Gastrocnemius medialis (tissue), 4 donors: ENCODE measurements at regions not wholly inside any gene's neighbourhood (a gene's known extent, or its start where the extent isn't known, plus 50 kb on each side); places are given as distances from the start of the nearest gene placed in this dataset.

Source experiments
- ATAC-seq, 2 donors: fragments of 150-250 bp; one replicate each; pipeline ENCODE4 v1.9.1; 2016
- DNase-seq, 2 donors: peaks; one replicate each; pipeline ENCODE4 v3.0.0-alpha.2; 2019
- H3K27ac ChIP-seq, 4 donors: fragments of 200-600 bp; sonication (generic); 1 replicate in 1 of 4; 2 replicates in 3 of 4; pipeline ENCODE4 v1.5.1; 2016 to 2018; ENCODE audit warnings: mild to moderate bottlenecking in 2 of 4, moderate library complexity in 1 of 4
- H3K27me3 ChIP-seq, 3 donors: fragments of 200-600 bp; sonication (generic) in 2 of 3; 1 replicate in 1 of 3; 2 replicates in 2 of 3; pipeline versions ENCODE4 v1.5.1 to v1.6.0; 2016 to 2019; ENCODE audit warnings: mild to moderate bottlenecking in 1 of 3, moderate library complexity in 1 of 3
- H3K36me3 ChIP-seq, 2 donors: fragments of 200-600 bp; sonication (generic) in 1 of 2; one replicate each; pipeline ENCODE4 v1.5.1; 2017 to 2018
- H3K4me1 ChIP-seq, 2 donors: fragments of 200-600 bp; sonication (generic) in 1 of 2; one replicate each; pipeline ENCODE4 v1.5.1; 2016 to 2017; ENCODE audit warnings: mild to moderate bottlenecking in 2 of 2
- H3K4me3 ChIP-seq, 4 donors: fragments of 200-600 bp; sonication (generic) in 3 of 4; 1 replicate in 1 of 4; 2 replicates in 3 of 4; pipeline ENCODE4 v1.5.1; 2016 to 2019; ENCODE audit warnings: mild to moderate bottlenecking in 2 of 4
- H3K9me3 ChIP-seq, 3 donors: fragments of 200-600 bp; sonication (generic) in 2 of 3; 1 replicate in 1 of 3; 2 replicates in 2 of 3; pipeline ENCODE4 v1.5.1; 2016 to 2019
- CTCF ChIP-seq, 5 experiments: fragments of 450-650 bp in 3 of 5; fragments of 200-600 bp in 2 of 5; sonication (generic) in 2 of 5; IDR thresholded peaks in 4 of 5; conservative IDR thresholded peaks in 1 of 5; 1 replicate in 4 of 5; 2 replicates in 1 of 5; pipeline ENCODE4 v1.5.1; 2016 to 2019; ENCODE audit warnings: antibody characterized with exemption in 5 of 5, mild to moderate bottlenecking in 3 of 5, moderate library complexity in 3 of 5
- POLR2A ChIP-seq, 2 donors: fragments of 450-650 bp; IDR thresholded peaks; one replicate each; pipeline ENCODE4 v1.6.1; 2017; ENCODE audit warnings: antibody characterized with exemption in 2 of 2, mild to moderate bottlenecking in 2 of 2, moderate library complexity in 2 of 2
- in situ Hi-C, 4 donors: fragments of 200-750 bp; cut with MboI; loops; one replicate each; pipeline versions ENCODE4 v1.15.0 to v1.8.0; 2017; ENCODE audit warnings: low sequenced_read_pairs in 4 of 4
- intact Hi-C: fragments of 100-400 bp; cut with DNase I; formaldehyde crosslinking; loops from one replicate; pipeline ENCODE4 v1.15.1; 2023; ENCODE audit warnings: low total_unique reads

GRCh38 chr2:185531721-185532120 is 206.9 kb upstream of the FSIP2 start:
- ATAC-seq, result no peak
- Histone ChIP-seq H3K4me1 (no peaks in the 10 kb centered on the region), H3K36me3 (no peaks in the 10 kb centered on the region), H3K27me3 (no peaks in the 10 kb centered on the region), H3K9me3 (no peaks in the 10 kb centered on the region), H3K4me3 (no peak overlapping the region), H3K27ac (no peak overlapping the region)
- TF ChIP-seq CTCF (IDR thresholded peaks at IDR 0.05 in 4 of 5, conservative IDR thresholded peaks at IDR 0.05 in 1 of 5) (no peak), POLR2A (IDR thresholded peaks at IDR 0.05) (no peak)
- in situ Hi-C loops (no loop called here), intact Hi-C loops (no loop called here)
- DNase-seq, result no peak

DNA sequence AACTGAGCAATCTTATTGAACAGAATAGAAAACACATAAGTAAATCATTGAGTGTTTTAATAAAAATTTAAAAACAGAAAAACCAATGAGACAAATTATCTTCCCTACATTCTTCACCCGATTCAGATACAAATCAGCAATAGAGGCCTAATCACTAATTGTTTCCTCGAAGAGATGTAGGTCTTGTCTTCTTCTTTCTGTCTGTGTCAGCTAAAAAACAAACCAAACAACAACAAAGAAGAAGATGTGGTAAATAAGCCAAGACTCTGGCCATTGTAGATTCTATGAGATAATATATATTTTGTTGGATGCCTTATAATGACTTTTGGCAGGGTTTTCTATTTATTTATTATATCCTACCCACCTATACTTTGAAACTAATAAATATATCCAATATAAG is 200.9 kb upstream of the FSIP2 start:
- no peaks in the 10 kb centered on the region for H3K27me3 ChIP-seq
- TF ChIP-seq POLR2A (IDR thresholded peaks at IDR 0.05), result no peak
- no peak for TF ChIP-seq CTCF (IDR thresholded peaks at IDR 0.05 in 4 of 5, conservative IDR thresholded peaks at IDR 0.05 in 1 of 5)
- no peaks in the 10 kb centered on the region for H3K4me1 ChIP-seq
- DNase-seq, result no peak
- intact Hi-C loops, result no loop called here
- no peak for ATAC-seq
- in situ Hi-C loops, result no loop called here
- no peaks in the 10 kb centered on the region for H3K9me3 ChIP-seq
- H3K4me3 ChIP-seq, result no peak overlapping the region
- H3K36me3 ChIP-seq, result no peaks in the 10 kb centered on the region
- H3K27ac ChIP-seq, result no peak overlapping the region

DNA sequence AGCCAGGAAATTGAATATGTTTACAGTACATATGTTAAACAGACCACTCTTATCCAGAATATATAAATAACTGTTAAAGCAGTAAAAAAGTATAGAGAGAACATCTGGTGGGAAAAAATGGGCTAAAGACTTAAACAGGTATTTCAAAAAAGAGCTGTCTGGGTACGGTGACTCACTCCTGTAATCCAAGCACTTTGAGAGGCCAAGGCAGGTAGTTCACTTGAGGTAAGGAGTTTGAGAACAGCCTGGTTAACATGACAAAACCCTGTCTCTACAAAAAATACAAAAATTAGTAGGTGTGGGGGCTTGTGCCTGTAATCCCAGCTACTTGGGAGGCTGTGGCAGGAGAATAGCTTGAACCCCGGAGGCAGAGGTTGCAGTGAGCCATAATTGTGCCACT is 171.4 kb upstream of the FSIP2 start:
- no peak overlapping the region for H3K27ac ChIP-seq
- in situ Hi-C loops, result no loop called here
- H3K27me3 ChIP-seq, result no peaks in the 10 kb centered on the region
- no peaks in the 10 kb centered on the region for H3K9me3 ChIP-seq
- no peaks in the 10 kb centered on the region for H3K36me3 ChIP-seq
- ATAC-seq (no peak), DNase-seq (no peak)
- no peak for TF ChIP-seq CTCF (IDR thresholded peaks at IDR 0.05 in 4 of 5, conservative IDR thresholded peaks at IDR 0.05 in 1 of 5)
- TF ChIP-seq POLR2A (IDR thresholded peaks at IDR 0.05), result no peak
- no peaks in the 10 kb centered on the region for H3K4me1 ChIP-seq
- H3K4me3 ChIP-seq, result no peak overlapping the region
- intact Hi-C loops, result no loop called here

DNA sequence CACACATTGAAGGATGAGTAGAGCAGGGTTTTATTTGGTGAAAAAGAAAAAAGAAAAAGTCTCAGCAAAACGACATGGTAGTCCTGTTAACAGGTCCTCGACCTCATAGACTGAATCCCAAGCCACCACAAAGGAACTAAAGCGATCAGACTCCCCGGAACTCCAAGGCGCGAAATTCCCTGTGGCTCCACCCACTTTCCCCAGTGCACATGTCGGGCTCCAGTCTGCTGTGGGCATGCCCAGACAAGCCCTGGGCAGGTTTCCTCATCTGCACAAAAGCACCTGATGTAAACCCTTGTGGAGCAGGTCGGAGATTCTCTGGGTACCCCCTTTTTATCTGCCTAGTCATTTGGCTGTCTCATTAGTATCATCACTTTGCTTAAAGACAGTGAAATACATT is 170.7 kb upstream of the FSIP2 start:
- no peaks in the 10 kb centered on the region for H3K27me3 ChIP-seq
- no peak for ATAC-seq
- TF ChIP-seq POLR2A (IDR thresholded peaks at IDR 0.05) (no peak), CTCF (IDR thresholded peaks at IDR 0.05 in 4 of 5, conservative IDR thresholded peaks at IDR 0.05 in 1 of 5) (no peak)
- no peaks in the 10 kb centered on the region for H3K9me3 ChIP-seq
- no peaks in the 10 kb centered on the region for H3K4me1 ChIP-seq
- DNase-seq, result no peak
- in situ Hi-C loops (no loop called here), intact Hi-C loops (no loop called here)
- no peak overlapping the region for H3K27ac ChIP-seq
- H3K36me3 ChIP-seq, result no peaks in the 10 kb centered on the region
- no peak overlapping the region for H3K4me3 ChIP-seq

DNA sequence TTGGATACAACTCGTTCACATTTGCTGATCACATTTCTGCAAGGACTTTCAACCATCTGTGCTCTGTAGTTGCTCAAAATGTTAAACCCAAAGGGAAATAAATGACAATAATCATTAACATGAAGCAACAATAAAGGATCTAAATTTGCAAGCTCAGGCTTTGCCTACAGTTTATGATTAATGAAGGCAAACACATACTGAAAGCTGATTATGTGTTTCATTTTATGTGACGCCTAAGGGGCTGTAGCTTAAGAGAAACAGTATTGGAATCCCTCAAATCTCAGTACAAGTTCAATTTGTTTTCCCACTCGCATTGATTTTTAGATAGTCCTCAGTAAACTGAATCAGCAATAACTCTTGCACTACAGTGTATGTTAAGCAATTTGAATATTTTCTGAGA is 160.3 kb upstream of the FSIP2 start:
- H3K27ac ChIP-seq, result no peak overlapping the region
- H3K4me3 ChIP-seq, result no peak overlapping the region
- H3K27me3 ChIP-seq, result no peaks in the 10 kb centered on the region
- no peak for DNase-seq
- ATAC-seq, result no peak
- intact Hi-C loops (no loop called here), in situ Hi-C loops (no loop called here)
- H3K9me3 ChIP-seq, result no peaks in the 10 kb centered on the region
- TF ChIP-seq CTCF (IDR thresholded peaks at IDR 0.05 in 4 of 5, conservative IDR thresholded peaks at IDR 0.05 in 1 of 5) (no peak), POLR2A (IDR thresholded peaks at IDR 0.05) (no peak)
- no peaks in the 10 kb centered on the region for H3K36me3 ChIP-seq
- no peaks in the 10 kb centered on the region for H3K4me1 ChIP-seq
